Loucy (cell line): ENCODE measurements at regions not wholly inside any gene's neighbourhood (a gene's known extent, or its start where the extent isn't known, plus 50 kb on each side); places are given as distances from the start of the nearest gene placed in this dataset.

Experiments used
- EZH2phosphoT487 ChIP-seq: fragments of 200-600 bp; IDR thresholded peaks from 2 replicates; pipeline ENCODE4 v1.6.1; 2018; ENCODE audit warnings: antibody characterized with exemption, mild to moderate bottlenecking, moderate library complexity, borderline replicate concordance
- TF ChIP-seq, protein P1 (sequence below): fragments of 200-600 bp; sonication (generic); conservative IDR thresholded peaks from 2 replicates; pipeline ENCODE4 v1.5.1; 2014; ENCODE audit warnings: mild to moderate bottlenecking, antibody characterized with exemption, low read length

DNA sequence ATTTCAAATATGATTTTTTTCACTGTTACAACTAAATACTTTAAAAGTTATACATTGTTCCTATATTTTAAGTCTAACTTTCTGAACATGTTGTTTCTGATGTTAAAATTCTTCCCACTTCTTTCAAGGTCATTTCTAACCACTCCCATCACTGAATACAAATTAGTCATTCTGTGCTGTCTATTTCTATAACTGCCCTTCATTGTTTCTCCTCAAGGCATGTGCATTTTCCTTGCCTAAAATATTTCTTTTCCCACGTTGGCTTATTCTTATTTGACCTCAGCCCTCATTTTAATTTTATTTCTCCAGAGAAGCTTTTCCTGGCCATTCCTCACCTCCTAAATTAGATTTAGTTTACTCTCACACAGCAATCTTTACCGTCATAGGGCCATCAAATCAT, 198.9 kb upstream of the GULP1 start:
- TF ChIP-seq, protein P1, sequence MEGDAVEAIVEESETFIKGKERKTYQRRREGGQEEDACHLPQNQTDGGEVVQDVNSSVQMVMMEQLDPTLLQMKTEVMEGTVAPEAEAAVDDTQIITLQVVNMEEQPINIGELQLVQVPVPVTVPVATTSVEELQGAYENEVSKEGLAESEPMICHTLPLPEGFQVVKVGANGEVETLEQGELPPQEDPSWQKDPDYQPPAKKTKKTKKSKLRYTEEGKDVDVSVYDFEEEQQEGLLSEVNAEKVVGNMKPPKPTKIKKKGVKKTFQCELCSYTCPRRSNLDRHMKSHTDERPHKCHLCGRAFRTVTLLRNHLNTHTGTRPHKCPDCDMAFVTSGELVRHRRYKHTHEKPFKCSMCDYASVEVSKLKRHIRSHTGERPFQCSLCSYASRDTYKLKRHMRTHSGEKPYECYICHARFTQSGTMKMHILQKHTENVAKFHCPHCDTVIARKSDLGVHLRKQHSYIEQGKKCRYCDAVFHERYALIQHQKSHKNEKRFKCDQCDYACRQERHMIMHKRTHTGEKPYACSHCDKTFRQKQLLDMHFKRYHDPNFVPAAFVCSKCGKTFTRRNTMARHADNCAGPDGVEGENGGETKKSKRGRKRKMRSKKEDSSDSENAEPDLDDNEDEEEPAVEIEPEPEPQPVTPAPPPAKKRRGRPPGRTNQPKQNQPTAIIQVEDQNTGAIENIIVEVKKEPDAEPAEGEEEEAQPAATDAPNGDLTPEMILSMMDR = no peak
- TF ChIP-seq EZH2phosphoT487 = no peak
